ENCODE measurements at regions not wholly inside any gene's neighbourhood (a gene's known extent, or its start where the extent isn't known, plus 50 kb on each side); places are given as distances from the start of the nearest gene placed in this dataset.

DNA sequence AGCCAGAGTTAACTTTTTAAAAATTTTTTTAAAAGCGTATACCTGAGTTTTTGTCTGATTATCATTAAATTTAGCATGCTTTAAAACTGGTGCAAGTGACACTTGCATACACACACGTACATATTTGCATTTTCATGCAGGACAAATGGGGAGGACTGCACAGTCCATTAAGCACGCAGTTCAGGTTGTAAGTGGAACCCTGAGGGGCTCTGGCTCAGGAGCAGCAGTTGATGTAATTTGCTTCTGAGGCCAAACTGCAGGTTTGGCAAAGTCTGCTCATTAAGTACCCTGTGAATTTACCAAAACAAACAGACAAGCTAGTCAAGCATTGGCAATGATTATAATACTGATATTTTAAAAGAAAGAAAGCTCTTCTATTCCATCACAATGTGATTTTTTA, 215.8 kb upstream of the PFKP start:
- Histone ChIP-seq H3K27me3 (ENCODE audit: insufficient read depth, low read length) (no peaks in the 10 kb centered on the region), H3K4me3 (ENCODE audit: low read length) (no peak overlapping the region), H3K4me1 (ENCODE audit: insufficient read depth, low read length) (peaks cover 11% of the 10 kb centered on the region; the same call in 1 of the 2 replicates), H3K9me3 (ENCODE audit: insufficient read depth, low read depth, low read length) (no peaks in the 10 kb centered on the region), H3K9ac (ENCODE audit: low read depth, low read length) (no peak overlapping the region), H3K27ac (ENCODE audit: low read depth, low read length) (no peak overlapping the region), H3K36me3 (ENCODE audit: insufficient read depth, low read length) (no peaks in the 10 kb centered on the region)
- 92% methylated on average over 3 of the region's 3 CpGs for WGBS

DNA sequence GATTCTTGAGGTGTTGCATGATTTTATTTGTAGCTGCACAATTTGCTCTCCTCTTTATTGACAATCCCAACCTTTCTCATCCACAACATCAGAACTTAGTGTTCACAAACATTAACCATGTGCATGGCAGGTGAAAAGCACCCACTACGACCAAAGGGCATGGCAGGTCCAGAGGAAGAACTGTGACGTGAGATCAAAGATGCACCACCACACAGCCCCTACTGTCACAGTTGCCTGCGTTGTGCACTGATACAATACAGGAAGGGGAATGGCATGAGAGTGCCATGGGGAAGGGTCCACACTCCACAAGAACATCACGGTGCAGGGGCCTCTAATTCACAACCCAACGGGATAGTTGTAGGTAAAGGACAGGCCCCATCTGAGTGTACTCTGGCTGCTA, 217.1 kb upstream of the PFKP start:
- WGBS, result 97% methylated on average over 5 of the region's 5 CpGs
- Histone ChIP-seq H3K36me3 (ENCODE audit: insufficient read depth, low read length) (no peaks in the 10 kb centered on the region), H3K4me1 (ENCODE audit: insufficient read depth, low read length) (peaks cover 11% of the 10 kb centered on the region; the same call in 1 of the 2 replicates), H3K9ac (ENCODE audit: low read depth, low read length) (no peak overlapping the region), H3K9me3 (ENCODE audit: insufficient read depth, low read depth, low read length) (no peaks in the 10 kb centered on the region), H3K27me3 (ENCODE audit: insufficient read depth, low read length) (no peaks in the 10 kb centered on the region), H3K4me3 (ENCODE audit: low read length) (no peak overlapping the region), H3K27ac (ENCODE audit: low read depth, low read length) (no peak overlapping the region)

DNA sequence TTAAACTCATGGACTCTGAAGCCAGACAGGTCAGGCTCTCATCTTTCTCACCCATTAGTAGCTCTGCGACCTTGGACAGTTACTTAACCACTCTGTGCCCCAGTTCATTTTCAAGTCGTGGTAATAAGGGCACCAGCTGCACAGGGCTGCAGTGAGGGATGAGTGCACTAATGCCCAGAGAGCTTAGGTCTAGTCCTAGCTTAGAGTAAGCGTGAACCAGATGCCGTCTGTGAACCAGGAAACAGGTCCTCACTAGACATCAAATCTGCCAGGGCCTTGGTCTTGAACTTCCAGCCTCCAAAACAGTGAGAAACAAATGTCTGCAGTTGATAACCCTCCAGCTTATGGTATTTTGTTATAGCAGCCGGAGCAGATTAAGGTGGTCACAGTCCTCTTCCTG, 222.4 kb upstream of the PFKP start:
- 93% methylated on average over 5 of the region's 5 CpGs for WGBS

DNA sequence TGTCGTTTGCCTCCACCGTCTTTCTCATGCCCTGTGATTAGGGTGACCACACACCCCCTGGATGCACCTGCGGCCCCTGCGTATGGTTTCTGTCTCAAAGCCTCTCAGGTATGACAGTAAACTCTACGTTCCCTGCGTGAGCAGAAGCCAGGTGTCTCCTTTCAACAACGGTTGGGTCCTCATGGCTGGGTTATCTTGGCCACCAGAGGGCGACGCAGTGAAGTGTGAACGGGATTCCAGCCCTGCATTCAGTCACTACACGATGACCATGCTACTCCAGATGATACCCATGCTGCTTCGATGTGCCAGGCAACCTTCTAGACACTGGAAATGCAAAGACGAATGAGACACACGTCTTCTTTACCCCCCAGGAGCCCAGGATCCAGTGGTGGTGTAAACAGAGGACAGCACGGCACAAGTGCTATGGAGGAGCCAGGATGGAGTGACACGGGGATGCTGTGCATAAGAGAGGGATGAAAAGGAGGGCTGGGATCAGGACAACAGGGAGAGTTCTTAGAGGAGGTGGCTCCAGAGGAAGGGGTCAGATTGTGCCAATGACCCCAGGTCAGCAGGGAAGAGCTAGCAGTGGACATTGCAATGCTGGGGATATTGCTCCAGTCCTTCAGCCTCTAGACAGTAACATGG, 228.1 kb upstream of the PFKP start:
- peaks cover 4% of the 10 kb centered on the region; the same call in 1 of the 2 replicates for H3K4me1 ChIP-seq (ENCODE audit: insufficient read depth, low read length)
- H3K9ac ChIP-seq (ENCODE audit: low read depth, low read length), result no peak overlapping the region
- no peak overlapping the region for H3K27ac ChIP-seq (ENCODE audit: low read depth, low read length)
- WGBS, result 61% methylated on average over 16 of the region's 16 CpGs
- no peaks in the 10 kb centered on the region for H3K9me3 ChIP-seq (ENCODE audit: insufficient read depth, low read depth, low read length)
- peaks cover 7% of the 10 kb centered on the region; the same call in 1 of the 2 replicates for H3K27me3 ChIP-seq (ENCODE audit: insufficient read depth, low read length)
- H3K4me3 ChIP-seq (ENCODE audit: low read length), result no peak overlapping the region
- no peaks in the 10 kb centered on the region for H3K36me3 ChIP-seq (ENCODE audit: insufficient read depth, low read length)

More for the DNA sequence above, 222.4 kb upstream of the PFKP start:
- Histone ChIP-seq H3K36me3 (ENCODE audit: insufficient read depth, low read length) (no peaks in the 10 kb centered on the region), H3K9me3 (ENCODE audit: insufficient read depth, low read depth, low read length) (no peaks in the 10 kb centered on the region), H3K4me3 (ENCODE audit: low read length) (no peak overlapping the region), H3K27ac (ENCODE audit: low read depth, low read length) (no peak overlapping the region), H3K4me1 (ENCODE audit: insufficient read depth, low read length) (no peaks in the 10 kb centered on the region), H3K9ac (ENCODE audit: low read depth, low read length) (no peak overlapping the region), H3K27me3 (ENCODE audit: insufficient read depth, low read length) (no peaks in the 10 kb centered on the region)

DNA sequence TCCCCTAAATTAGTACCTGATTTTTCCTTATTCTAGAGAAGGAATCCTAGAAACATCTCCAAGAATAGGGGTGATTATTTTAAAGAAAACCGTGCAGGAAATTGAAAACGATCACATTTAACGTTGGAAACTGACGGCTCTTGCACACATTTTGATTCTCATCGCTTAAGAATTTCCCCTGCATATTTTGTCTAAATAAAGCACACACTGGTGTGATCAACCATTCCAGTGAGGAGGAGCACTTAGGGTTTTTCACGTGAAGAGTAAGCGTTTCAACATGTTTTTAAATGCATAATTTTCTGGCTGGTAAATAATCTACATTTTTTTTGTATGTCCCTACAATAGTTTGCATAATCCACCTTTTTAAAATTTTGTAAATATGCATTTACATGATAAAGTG, 229.7 kb upstream of the PFKP start:
- peaks cover 7% of the 10 kb centered on the region; the same call in 1 of the 2 replicates for H3K27me3 ChIP-seq (ENCODE audit: insufficient read depth, low read length)
- H3K27ac ChIP-seq (ENCODE audit: low read depth, low read length), result no peak overlapping the region
- no peak overlapping the region for H3K9ac ChIP-seq (ENCODE audit: low read depth, low read length)
- WGBS, result 96% methylated on average over 7 of the region's 7 CpGs
- no peak overlapping the region for H3K4me3 ChIP-seq (ENCODE audit: low read length)
- H3K36me3 ChIP-seq (ENCODE audit: insufficient read depth, low read length), result no peaks in the 10 kb centered on the region
- peaks cover 4% of the 10 kb centered on the region; the same call in 1 of the 2 replicates for H3K4me1 ChIP-seq (ENCODE audit: insufficient read depth, low read length)
- H3K9me3 ChIP-seq (ENCODE audit: insufficient read depth, low read depth, low read length), result no peaks in the 10 kb centered on the region

DNA sequence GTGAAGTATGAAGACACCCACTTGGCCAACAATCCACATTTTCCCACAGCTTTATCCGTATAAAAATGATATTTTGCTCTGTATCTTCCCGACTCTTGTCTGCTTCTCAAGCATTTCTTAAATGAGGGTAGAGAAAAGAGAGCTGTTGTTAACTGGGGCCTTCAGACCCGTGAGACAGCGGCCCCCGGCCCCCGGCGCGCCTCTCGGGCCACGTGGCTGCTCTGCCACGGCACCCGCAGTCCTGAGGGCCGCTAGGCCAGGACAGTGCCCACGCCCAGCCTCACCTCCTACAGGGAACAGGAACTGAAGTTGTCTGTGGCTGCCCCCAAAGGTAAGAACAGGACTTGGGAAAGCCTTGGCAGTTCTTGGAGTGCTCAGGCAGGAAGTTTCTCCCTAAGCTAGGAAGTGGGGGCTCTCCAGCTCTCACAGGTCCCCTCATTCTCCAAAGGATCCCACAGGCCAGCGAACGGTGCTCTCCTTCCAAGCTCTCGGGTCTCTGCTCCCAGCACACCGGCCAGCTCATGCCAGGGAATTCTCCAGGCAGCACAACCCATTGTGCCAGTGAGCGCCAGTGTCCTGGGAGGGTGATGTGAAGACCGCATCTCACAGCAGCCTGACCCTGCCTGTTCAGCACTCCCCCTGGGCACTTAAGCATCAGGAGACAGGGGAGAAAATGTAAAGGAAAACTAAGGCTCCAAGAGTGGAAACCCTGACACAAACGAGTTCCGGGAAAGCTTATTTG, 230.3 kb upstream of the PFKP start:
- WGBS, result 96% methylated on average over 19 of the region's 22 CpGs
- Histone ChIP-seq H3K4me3 (ENCODE audit: low read length) (no peak overlapping the region), H3K36me3 (ENCODE audit: insufficient read depth, low read length) (no peaks in the 10 kb centered on the region), H3K4me1 (ENCODE audit: insufficient read depth, low read length) (peaks cover 4% of the 10 kb centered on the region; the same call in 1 of the 2 replicates), H3K27ac (ENCODE audit: low read depth, low read length) (no peak overlapping the region), H3K9ac (ENCODE audit: low read depth, low read length) (no peak overlapping the region), H3K9me3 (ENCODE audit: insufficient read depth, low read depth, low read length) (no peaks in the 10 kb centered on the region), H3K27me3 (ENCODE audit: insufficient read depth, low read length) (peaks cover 7% of the 10 kb centered on the region; the same call in 1 of the 2 replicates)

DNA sequence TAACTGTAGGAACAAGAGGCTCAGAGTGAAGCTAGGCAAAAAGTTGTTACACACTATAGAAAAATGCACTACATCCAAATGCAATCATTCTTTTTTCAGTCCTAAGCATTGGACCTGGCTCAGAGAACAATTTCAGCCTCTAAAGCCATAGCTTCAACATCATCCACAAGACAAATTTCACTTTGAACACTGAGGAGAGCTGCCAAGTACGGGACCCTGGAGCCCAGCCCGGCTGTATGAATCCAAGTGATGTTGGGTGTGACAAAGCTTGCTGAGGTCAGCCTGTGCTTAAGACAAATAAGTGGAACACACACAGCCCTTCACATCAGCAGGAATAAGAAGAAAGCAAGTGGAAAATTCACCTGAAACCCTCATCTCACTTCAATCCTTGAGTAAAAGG, 233.1 kb upstream of the PFKP start:
- WGBS, result 100% methylated on average over 2 of the region's 2 CpGs
- Histone ChIP-seq H3K9me3 (ENCODE audit: insufficient read depth, low read depth, low read length) (no peaks in the 10 kb centered on the region), H3K27me3 (ENCODE audit: insufficient read depth, low read length) (peaks cover under 1% of the 10 kb centered on the region; the same call in 1 of the 2 replicates)

DNA sequence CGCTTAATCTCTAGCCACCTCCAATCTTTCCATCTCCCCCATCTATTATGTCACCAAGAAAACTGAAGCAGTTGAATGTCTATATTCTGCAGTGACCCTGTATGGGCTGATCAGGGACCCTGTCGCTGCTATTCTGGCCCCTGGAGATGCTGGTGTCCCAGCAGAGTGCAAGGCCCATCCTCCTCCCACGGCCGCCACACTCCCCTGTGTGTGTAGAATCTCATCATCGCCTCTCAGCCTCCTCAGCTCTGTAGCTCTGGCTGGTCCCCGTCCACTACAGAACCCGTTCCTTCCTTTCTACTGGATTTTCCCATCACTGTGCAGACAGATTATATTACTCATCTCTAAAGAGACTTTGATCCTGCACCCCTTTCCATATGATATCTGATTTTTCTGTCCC, 235.8 kb upstream of the PFKP start:
- Histone ChIP-seq H3K36me3 (ENCODE audit: insufficient read depth, low read length) (no peaks in the 10 kb centered on the region), H3K4me3 (ENCODE audit: low read length) (no peak overlapping the region), H3K9me3 (ENCODE audit: insufficient read depth, low read depth, low read length) (no peaks in the 10 kb centered on the region), H3K4me1 (ENCODE audit: insufficient read depth, low read length) (no peaks in the 10 kb centered on the region), H3K27me3 (ENCODE audit: insufficient read depth, low read length) (no peaks in the 10 kb centered on the region), H3K9ac (ENCODE audit: low read depth, low read length) (no peak overlapping the region), H3K27ac (ENCODE audit: low read depth, low read length) (no peak overlapping the region)
- 82% methylated on average over 7 of the region's 7 CpGs for WGBS

More for the DNA sequence above, 233.1 kb upstream of the PFKP start:
- H3K4me3 ChIP-seq (ENCODE audit: low read length), result no peak overlapping the region
- H3K9ac ChIP-seq (ENCODE audit: low read depth, low read length), result no peak overlapping the region
- no peak overlapping the region for H3K27ac ChIP-seq (ENCODE audit: low read depth, low read length)
- H3K36me3 ChIP-seq (ENCODE audit: insufficient read depth, low read length), result no peaks in the 10 kb centered on the region
- H3K4me1 ChIP-seq (ENCODE audit: insufficient read depth, low read length), result peaks cover 4% of the 10 kb centered on the region; the same call in 1 of the 2 replicates

DNA sequence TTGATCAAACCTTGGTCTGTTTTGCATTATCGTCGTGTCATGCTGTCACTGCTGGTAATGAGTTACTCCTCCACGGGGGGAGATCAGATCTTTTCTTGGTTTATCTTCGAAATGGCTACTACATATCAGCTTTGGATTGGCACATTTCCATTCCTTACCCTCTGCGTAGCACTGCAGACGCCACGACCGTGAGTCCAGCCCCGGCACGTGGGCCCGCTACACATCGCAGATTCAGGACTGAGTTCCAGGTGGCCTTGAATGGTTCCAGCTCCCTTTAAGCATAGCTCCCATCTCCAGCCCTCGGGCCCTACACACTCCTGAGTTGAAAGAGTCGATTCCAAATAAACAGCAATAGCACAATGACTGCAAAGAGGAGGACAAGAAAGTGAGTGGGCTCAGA, 238.6 kb upstream of the PFKP start:
- Histone ChIP-seq H3K27me3 (ENCODE audit: insufficient read depth, low read length) (no peaks in the 10 kb centered on the region), H3K4me3 (ENCODE audit: low read length) (no peak overlapping the region), H3K27ac (ENCODE audit: low read depth, low read length) (no peak overlapping the region), H3K36me3 (ENCODE audit: insufficient read depth, low read length) (no peaks in the 10 kb centered on the region), H3K4me1 (ENCODE audit: insufficient read depth, low read length) (no peaks in the 10 kb centered on the region), H3K9me3 (ENCODE audit: insufficient read depth, low read depth, low read length) (no peaks in the 10 kb centered on the region), H3K9ac (ENCODE audit: low read depth, low read length) (no peak overlapping the region)
- 96% methylated on average over 14 of the region's 14 CpGs for WGBS

DNA sequence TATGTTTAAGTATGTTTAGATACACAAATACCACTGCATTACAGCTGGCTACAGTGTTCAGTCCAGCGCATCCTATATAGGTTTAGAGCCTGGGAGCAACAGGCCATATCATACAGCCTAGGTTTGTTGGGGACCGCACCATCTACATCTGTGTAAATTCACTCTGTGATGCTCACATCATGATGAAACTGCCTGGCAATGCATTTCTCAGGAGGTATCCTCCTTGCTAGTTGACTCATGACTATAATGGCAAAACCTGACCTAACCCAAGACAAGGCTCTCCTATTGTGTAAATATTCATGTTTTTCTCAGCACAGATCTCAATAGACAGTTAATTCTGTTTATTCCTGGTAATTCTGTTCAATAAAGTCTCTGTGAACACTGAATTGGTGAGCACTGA, 240.7 kb upstream of the PFKP start:
- Histone ChIP-seq H3K36me3 (ENCODE audit: insufficient read depth, low read length) (no peaks in the 10 kb centered on the region), H3K9me3 (ENCODE audit: insufficient read depth, low read depth, low read length) (no peaks in the 10 kb centered on the region), H3K27ac (ENCODE audit: low read depth, low read length) (no peak overlapping the region), H3K9ac (ENCODE audit: low read depth, low read length) (no peak overlapping the region), H3K27me3 (ENCODE audit: insufficient read depth, low read length) (no peaks in the 10 kb centered on the region), H3K4me3 (ENCODE audit: low read length) (no peak overlapping the region), H3K4me1 (ENCODE audit: insufficient read depth, low read length) (no peaks in the 10 kb centered on the region)
- 50% methylated on average over 2 of the region's 2 CpGs for WGBS

DNA sequence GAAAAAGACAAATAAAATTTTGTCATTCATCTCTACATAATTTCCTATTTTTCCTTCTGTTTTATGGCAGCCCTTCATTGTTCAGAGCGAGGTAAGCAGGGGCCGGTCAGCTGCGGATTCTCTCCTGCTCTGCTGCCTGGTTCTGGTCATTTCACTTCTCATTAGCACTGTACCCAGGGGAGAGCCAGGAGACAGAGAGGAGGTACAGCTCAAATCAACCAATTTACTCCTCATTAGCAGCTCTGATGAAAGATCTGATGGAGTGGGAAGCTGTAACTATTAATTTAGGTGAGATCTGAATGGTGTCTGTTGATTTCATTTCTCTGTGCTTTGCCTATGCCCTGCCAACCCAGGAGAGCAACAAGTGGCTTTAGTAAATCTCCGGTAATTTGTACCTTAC, 241.5 kb upstream of the PFKP start:
- H3K27ac ChIP-seq (ENCODE audit: low read depth, low read length), result no peak overlapping the region
- H3K36me3 ChIP-seq (ENCODE audit: insufficient read depth, low read length), result no peaks in the 10 kb centered on the region
- no peak overlapping the region for H3K9ac ChIP-seq (ENCODE audit: low read depth, low read length)
- 93% methylated on average over 4 of the region's 4 CpGs for WGBS
- H3K27me3 ChIP-seq (ENCODE audit: insufficient read depth, low read length), result no peaks in the 10 kb centered on the region
- H3K4me1 ChIP-seq (ENCODE audit: insufficient read depth, low read length), result no peaks in the 10 kb centered on the region
- no peak overlapping the region for H3K4me3 ChIP-seq (ENCODE audit: low read length)
- H3K9me3 ChIP-seq (ENCODE audit: insufficient read depth, low read depth, low read length), result no peaks in the 10 kb centered on the region

Data from HUES64 (cell line).